ENCODE measurements at regions not wholly inside any gene's neighbourhood (a gene's known extent, or its start where the extent isn't known, plus 50 kb on each side); places are given as distances from the start of the nearest gene placed in this dataset.

- Mint-ChIP-seq H3K9me3 (peaks cover 0 to 3% (median 1%) of the 10 kb centered on the region in 7 donors), H3K4me1 (peaks cover 28% of the 10 kb centered on the region), H3K27me3 (ENCODE audit: low read depth in 3 of 3) (peaks cover 0 to 8% (median 8%) of the 10 kb centered on the region in 3 donors), H3K4me3 (no peak overlapping the region), H3K36me3 (no peaks in the 10 kb centered on the region), H3K27ac (no peak overlapping the region)
- no peak overlapping the region for H3K9ac ChIP-seq (ENCODE audit: insufficient read depth, low read length, poor library complexity, severe bottlenecking)
- H3K9me3 ChIP-seq (replicated peaks in 1 of 2; ENCODE audit: control insufficient read depth in 1 of 2, insufficient read depth in 1 of 2, low read length in 2 of 2) = no peaks in the 10 kb centered on the region
- H3K27me3 ChIP-seq (ENCODE audit: control insufficient read depth in 2 of 2, insufficient read depth in 2 of 2, low read length in 2 of 2) = no peaks in the 10 kb centered on the region
- H3K27ac ChIP-seq (ENCODE audit: low read depth in 1 of 2, low read length in 2 of 2) = no peak overlapping the region
- DNase-seq = no peak
- H3K4me3 ChIP-seq (replicated peaks in 1 of 3; ENCODE audit: low read depth in 2 of 3, low read length in 3 of 3) = no peak overlapping the region
- H2AFZ ChIP-seq (ENCODE audit: insufficient read depth, low read depth, low read length, poor library complexity, severe bottlenecking) = no peak overlapping the region
- no peak overlapping the region for H3K4me2 ChIP-seq (replicated peaks; ENCODE audit: extremely low read depth, low read length, poor library complexity, severe bottlenecking)
- TF ChIP-seq CTCF (IDR thresholded peaks at IDR 0.05) = no peak
- intact Hi-C loops (cut with micrococcal nuclease) = no loop called here
- 44% methylated on average over 3 of the region's 7 CpGs for WGBS (ENCODE audit: insufficient coverage)
- no peaks in the 10 kb centered on the region for H3K79me2 ChIP-seq (ENCODE audit: insufficient read depth, low read length)
- no peaks in the 10 kb centered on the region for H4K20me1 ChIP-seq (ENCODE audit: insufficient read depth, low read length)
- H3K4me1 ChIP-seq (ENCODE audit: control insufficient read depth in 1 of 2, insufficient read depth in 2 of 2, low read length in 2 of 2) = peaks cover 22 to 31% of the 10 kb centered on the region in 2 donors
- no peaks in the 10 kb centered on the region for H3K36me3 ChIP-seq (replicated peaks in 1 of 2; ENCODE audit: control insufficient read depth in 1 of 2, insufficient read depth in 2 of 2, low read length in 2 of 2)
Measured at GRCh38 chr2:217431577-217432269, 571.1 kb downstream of the TNS1 start.

GRCh38 chr2:217430916-217431576 lies 571.2 kb upstream of the TNP1 start:
- peak; percentile 21 to 72 (median 28) for DNase-seq
- Histone ChIP-seq H3K27ac (ENCODE audit: low read depth in 1 of 2, low read length in 2 of 2) (no peak overlapping the region), H3K27me3 (ENCODE audit: control insufficient read depth in 2 of 2, insufficient read depth in 2 of 2, low read length in 2 of 2) (no peaks in the 10 kb centered on the region), H3K4me2 (replicated peaks; ENCODE audit: extremely low read depth, low read length, poor library complexity, severe bottlenecking) (no peak overlapping the region), H3K4me3 (replicated peaks in 1 of 3; ENCODE audit: low read depth in 2 of 3, low read length in 3 of 3) (no peak overlapping the region), H3K79me2 (ENCODE audit: insufficient read depth, low read length) (no peaks in the 10 kb centered on the region), H2AFZ (ENCODE audit: insufficient read depth, low read depth, low read length, poor library complexity, severe bottlenecking) (no peak overlapping the region), H3K9me3 (replicated peaks in 1 of 2; ENCODE audit: control insufficient read depth in 1 of 2, insufficient read depth in 1 of 2, low read length in 2 of 2) (no peaks in the 10 kb centered on the region), H3K4me1 (ENCODE audit: control insufficient read depth in 1 of 2, insufficient read depth in 2 of 2, low read length in 2 of 2) (peaks cover 22 to 31% of the 10 kb centered on the region in 2 donors), H3K36me3 (replicated peaks in 1 of 2; ENCODE audit: control insufficient read depth in 1 of 2, insufficient read depth in 2 of 2, low read length in 2 of 2) (no peaks in the 10 kb centered on the region), H4K20me1 (ENCODE audit: insufficient read depth, low read length) (no peaks in the 10 kb centered on the region), H3K9ac (ENCODE audit: insufficient read depth, low read length, poor library complexity, severe bottlenecking) (no peak overlapping the region)
- H3K4me3 Mint-ChIP-seq = peak overlapping the region in 1 of 2 donors; percentile 8
- no peak overlapping the region for H3K27ac Mint-ChIP-seq
- H3K9me3 Mint-ChIP-seq = peaks cover 0 to 3% (median 1%) of the 10 kb centered on the region in 7 donors
- no peak for TF ChIP-seq CTCF (IDR thresholded peaks at IDR 0.05)
- 17% methylated on average over 1 of the region's 3 CpGs for WGBS (ENCODE audit: insufficient coverage)
- no peaks in the 10 kb centered on the region for H3K36me3 Mint-ChIP-seq
- H3K4me1 Mint-ChIP-seq = peaks cover 28% of the 10 kb centered on the region
- intact Hi-C loops (cut with micrococcal nuclease) = no loop called here
- H3K27me3 Mint-ChIP-seq (ENCODE audit: low read depth in 3 of 3) = peaks cover 0 to 8% (median 5%) of the 10 kb centered on the region in 3 donors

Measured in CD14-positive monocyte (primary cell).